ENCODE measurements at regions not wholly inside any gene's neighbourhood (a gene's known extent, or its start where the extent isn't known, plus 50 kb on each side); places are given as distances from the start of the nearest gene placed in this dataset.
"Not testable (repeated sequence)": the region's sequence is repeated elsewhere in the genome, so short reads cannot be mapped to it uniquely, and the experiment has no call there.

DNA sequence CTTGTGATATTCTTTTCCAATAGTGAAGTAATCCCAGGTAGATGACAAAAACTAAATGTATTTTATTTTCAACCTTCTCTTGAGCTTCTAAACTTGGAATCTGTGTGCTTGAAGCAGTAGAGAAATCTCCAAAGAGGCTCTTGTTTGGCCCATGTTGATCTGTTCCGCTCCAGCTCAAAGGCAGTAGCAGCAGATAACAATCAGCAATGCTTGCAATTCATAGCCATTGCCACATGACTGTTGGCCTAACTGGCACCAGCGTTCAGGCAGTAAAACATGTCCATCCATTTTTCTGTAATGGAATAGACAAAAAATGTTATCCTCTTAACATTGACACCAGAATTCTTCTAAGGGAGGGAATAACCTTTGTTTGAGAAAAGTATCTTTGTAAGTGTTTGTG is 270.7 kb upstream of the MSX2 start:
- no peak for DNase-seq

DNA sequence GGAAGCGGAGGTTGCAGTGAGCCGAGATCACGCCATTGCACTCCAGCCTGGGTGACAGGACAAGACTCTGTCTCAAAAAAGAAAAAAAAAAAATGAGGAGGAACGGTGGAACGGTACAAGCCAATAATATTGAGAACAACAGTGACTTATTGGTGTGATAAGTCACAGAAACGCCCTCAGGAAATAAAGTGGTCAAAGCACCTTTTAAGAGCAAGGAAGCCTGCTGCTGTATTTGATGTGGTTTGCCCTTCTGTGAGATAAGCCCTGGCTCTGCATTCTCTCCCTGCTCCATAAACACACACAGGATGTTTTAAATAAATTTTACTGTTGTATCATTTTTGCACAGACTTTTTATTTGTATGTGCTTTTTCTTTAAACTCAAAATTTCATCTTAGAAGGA is 269.9 kb upstream of the MSX2 start:
- no peak for DNase-seq

DNA sequence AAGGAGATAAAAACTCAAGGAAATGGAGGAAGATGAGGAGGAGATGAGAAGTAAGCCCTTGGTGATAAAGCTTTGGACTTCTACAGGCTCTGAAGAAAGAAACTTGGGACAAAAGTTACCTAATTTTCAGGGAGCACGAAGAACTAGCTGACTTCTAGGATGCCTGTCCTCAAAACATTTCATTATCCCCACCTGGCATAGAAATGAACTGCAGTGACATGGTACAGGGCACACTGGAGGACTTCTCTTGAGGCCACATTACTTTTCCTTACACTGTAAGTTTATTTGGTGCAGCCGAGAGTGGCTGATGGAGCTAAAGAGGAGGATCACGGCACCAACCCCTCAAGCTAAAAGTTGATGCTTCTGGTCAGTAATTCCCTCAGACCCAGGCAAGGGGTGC is 269.5 kb upstream of the MSX2 start:
- no peak for DNase-seq

DNA sequence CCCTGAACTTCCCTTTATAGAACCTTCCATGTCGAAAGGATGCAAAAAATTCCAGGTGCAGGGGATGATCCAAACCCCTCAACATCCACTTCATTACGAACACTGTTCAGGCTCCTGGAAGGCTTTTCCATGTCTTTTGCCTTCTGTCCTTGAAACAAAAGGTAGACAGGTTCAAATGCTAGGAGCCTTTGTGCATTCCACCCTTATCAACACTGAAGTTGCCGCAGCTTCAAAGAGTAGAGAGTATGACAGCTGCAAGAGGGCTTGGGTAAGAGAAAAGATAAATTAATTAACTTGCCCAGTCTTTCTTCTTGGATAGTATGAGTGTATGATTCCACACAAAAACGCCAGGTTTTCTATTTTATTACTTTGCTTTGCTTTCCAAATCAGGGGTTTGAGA is 269.1 kb upstream of the MSX2 start:
- DNase-seq = no peak

DNA sequence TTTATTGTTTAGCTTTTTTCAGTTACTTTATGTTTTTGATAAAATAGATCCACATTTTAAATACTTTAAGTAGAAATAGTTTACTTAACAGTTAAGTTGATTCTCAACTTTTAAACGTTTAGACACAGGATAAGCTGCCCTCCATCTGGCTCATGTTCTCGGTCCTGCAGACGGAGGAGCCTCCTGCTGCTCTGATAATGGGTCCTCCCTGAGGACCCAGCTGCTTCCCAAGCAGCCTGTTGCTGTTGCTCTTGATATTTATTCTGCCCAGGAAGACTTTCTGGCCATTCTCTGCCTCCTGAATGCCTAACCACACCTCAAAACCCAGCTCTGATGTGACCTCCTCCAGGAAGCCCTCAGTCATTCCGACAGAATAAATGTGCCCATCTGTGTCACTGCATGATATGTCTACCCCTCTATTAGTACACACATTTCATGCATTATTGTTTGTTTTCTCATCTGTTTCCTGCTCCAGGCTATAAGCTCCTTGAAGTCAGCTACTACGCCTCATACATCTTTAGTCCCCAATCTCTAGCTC is 267.2 kb upstream of the MSX2 start:
- no peak for DNase-seq

DNA sequence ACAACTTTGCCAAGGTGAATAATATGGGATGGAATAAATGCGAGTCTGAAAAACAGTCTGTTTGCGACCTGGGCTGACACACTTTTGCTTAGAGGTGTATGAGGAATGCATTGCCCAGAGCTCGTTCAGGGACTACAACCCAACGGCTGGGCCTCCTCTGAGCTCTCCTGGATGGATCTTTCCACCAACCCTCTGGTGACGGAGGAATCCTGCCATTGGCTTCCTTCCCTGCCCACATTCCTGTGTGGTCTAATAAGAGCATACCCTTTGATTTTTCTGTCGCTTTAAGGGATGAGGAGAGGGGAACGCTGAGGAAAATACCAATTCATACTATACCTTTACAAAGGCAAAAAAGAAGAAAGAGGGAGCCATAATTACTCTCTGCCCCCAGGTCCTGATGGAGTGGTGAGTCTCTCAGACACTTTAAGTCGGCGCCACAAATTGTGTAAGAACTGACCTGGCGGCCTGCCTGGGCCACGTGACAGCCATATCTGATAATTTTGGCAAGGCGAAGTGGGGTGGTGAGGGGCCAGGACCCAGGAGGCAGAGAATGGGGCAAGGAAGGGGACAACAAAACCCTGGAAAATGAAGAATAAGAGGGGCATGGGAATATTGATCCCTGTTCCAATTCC is 265.2 kb upstream of the MSX2 start:
- no peak for DNase-seq

DNA sequence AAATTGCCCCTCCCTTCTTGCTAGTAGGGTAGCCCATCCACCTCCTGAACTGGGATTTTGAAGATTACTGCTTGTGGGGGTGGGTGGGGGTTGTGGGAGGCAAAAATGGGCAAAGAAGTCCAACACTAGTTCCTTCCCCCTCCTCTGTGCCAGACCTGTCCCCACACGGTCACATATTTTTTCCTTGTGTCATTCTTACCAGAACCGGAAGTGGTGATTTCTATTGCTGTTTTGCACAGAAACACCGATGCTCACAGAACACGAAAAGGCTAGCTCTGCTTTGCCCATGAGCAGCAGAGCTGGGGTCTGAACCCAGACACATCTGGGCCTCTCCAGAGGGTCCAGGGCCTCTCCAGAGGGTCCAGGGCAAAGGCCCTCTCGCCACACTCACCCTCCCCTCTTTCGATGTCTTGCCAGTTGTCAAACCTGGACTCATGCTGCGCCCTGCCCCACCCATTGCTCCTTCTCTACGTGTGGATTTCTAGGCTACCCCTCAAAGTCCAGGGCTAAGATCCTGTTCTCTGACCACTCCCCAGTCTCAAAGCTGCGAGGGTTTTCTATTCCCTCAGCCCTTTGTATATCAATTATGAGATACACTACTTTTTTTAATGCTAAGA is 264.4 kb upstream of the MSX2 start:
- no peak for DNase-seq

DNA sequence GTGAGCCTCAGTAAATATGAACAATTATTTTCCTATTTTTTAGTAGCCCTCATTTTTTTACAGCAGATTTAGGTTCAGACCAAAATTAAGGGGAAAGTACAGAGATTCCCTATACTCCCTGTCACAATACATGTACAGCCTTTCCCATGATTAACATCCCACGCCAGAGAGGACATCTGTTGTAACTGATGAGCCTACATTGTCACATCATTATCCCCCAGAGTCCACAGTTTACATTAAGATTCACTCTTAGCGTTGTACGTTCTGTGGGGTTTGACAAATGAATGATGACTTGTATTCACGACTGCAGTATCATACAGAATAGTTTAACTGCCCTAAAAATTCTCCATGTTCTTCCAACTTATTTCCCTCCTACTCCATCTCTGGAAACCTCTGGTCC is 262.3 kb upstream of the MSX2 start:
- DNase-seq = no peak

DNA sequence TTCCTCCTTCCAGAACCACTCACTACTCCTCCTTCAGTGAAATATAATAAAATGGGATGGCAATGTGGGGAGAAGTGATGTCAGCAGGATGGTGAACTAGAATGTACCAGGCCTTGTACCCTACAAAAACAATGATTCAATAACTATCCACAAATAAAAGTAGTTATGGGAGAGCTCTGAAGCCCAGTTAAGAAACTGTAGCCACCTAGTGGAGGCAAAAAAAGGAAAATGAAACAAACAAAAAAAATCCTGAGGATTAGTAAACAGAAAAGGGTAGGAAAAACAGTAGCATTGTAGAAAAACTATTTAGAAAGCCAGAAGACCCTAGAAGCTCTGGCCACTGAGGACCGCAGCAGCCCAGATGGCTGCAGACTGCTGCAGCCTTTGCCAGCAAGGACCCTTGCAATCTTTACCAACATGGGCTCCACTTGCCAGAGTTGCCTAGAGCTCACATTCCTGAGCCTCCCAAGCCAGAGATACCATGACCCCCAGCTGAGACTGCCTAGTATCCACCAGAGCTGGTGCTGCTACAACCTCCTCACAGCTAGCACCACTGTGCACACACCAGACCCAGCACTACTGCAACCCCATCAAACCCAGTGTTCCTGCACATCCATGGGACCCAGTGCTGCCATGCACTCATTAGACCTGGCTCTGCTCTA is 259.7 kb upstream of the MSX2 start:
- DNase-seq = no peak

DNA sequence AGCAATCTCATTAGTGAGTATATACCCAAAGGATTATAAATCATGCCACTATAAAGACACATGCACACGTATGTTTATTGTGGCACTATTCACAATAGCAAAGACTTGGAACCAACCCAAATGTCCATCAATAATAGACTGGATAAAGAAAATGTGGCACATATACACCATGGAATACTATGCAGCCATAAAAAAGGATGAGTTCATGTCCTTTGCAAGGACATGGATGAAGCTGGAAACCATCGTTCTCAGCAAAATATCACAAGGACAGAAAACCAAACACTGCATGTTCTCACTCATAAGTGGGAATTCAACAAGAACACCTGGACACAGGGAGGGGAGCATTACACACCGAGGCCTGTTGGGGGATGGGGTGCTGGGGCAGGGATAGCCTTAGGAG is 252.9 kb upstream of the MSX2 start:
- DNase-seq = not testable (repeated sequence)

DNA sequence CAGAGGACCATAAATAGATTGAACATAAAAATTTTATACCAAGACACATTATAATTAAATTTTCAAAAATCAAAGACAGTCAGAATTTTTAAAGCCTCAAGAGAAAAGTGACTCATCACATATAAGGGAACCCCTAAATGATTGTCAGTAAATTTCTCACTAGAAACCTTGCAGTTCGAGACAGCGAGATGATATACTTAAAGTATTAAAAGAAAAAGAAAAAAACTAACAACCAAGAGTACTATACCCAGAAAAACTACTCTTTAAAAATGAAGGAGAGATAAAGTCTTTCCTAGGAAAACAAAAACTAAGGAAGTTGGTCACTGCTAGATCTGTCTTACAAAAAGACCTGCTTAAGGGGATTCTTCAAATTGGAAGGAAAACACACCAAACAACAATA is 251.4 kb upstream of the MSX2 start:
- no peak for DNase-seq

DNA sequence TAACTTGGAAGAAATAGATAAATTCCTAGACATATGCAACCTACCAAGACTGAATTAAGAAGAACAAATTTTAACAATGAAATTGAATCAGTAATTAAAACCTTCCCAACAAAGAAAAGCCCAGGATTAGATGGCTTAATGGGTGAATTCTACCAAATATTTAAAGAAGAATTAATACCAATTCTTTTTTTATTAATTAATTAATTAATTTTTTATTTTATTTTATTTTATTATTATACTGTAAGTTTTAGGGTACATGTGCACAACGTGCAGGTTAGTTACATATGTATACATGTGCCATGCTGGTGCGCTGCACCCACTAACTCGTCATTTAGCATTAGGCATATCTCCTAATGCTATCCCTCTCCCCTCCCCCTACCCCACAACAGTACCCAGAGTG is 248.4 kb upstream of the MSX2 start:
- DNase-seq = not testable (repeated sequence)

DNA sequence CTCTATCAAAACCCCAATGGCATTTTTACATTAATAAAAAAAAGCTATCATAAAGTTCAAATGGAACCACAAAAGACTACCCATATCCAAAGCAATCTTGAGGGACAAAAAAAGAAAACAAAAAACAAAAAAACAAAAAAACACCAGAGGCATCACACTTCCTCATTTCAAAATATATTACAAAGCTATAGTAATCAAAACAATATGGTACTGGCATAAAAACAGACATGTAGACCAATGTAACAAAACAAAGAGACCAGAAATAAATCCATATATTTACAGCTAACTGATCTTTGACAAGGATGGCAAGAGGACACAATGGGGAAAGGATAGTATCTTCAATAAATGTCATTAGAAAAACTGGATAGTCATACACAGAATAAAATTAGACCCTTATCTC is 245.1 kb upstream of the MSX2 start:
- DNase-seq = no peak

DNA sequence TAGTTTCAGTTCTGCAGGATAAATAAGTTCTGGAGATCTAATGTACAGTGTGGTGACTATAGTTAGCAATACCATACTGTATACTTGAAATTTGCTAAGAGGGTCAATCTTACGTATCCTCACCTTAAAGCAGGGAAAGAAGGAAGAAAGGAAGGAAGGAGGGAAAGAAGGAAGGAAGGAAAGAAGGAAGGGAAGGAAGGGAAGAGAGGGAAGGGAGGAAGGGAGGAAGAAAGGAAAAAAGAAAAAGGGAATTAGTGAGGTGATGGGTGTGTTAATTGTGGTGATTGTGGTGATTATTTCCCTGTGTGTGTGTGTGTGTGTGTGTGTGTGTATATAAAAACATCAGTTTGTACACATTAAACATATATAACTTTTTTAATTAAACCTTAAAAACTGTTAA is 242.6 kb upstream of the MSX2 start:
- DNase-seq = no peak

DNA sequence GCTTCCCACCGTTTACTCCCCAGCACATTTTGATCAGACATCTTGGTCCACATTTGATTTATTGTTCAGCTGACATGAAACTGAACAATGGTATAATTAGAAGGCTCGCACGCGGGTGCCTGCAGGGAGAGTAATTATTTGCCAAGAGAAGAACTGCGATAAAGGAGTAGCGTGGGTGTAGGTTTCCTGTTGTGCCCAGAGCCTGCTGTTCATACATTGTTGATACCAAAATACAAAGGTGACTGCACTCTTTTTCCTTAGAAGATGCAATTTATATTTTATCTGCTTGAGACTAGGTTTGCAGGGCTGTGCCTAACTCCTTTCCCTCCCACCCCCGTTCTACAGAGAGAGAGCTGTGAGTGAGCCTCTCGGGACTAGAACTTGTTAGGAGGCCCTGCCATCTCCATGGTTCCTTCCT is 241.8 kb upstream of the MSX2 start:
- DNase-seq = no peak

DNA sequence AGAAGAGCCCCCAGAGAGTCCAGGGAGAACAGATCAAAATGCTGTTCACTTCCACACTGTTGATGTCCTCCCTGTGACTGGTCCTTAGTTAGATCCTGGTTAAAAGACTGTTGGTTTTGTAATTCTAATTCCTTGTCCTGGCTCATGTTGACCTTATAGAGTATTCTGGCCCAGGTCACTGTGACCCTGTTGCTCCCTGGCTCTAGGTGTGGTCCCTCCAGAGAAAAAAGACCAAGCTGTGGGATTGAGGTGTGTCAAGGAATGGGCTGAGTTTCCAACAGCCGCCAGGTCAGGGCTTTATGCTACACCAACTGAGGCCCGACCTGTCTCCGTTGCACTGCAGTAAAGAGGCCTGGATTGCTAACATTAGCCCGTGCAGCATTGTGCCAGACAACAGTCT is 241.0 kb upstream of the MSX2 start:
- no peak for DNase-seq

DNA sequence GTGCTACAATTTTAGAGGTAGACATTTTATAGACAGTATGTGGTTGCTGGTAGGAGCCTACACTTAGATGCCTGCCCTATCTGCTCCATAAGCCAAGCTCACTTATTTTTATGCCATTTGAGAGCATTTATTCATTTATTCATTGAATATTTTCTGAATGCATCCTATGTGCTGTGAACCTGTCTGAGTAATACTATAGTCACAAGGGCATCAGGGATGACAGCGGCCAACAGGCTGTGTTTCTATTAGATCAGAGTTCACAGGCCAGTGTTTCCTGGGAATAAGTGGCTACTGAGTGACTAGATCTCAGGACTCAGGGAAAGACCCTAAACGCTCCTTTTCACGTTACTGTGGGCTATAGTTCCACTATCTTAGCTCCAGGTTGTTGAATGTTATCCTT is 235.2 kb upstream of the MSX2 start:
- no peak for DNase-seq

DNA sequence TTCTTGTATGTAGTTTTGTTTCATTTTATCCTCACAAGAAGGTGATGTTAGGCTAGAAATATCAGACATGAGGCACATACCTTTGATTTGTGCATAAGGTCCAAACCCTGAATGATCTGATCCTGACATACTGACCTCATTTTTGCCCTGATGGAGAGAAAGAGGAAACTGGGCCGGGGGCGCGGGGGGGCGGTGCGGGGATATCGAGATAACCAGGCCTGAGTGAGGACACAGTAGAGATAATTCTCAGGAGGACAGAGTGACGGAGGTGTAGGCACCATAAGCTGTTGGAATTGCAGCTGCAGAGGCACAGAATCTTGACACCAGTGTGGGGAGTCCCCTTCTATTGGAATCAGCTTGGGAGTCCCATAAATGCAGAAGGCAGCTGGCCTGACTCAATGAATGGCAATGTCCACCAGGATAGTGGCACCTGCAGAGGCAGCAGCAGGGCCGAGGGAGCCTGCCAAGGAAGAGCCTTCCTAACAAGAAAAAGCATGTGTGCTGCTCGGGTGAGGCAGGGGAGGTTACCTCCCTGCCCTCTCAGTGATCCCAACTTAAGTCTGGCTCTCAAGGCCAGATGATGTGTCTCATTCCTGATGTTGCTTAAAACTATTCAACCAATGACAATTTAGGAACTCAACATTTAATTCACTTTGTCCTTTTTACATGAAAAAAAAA is 234.3 kb upstream of the MSX2 start:
- DNase-seq = no peak

DNA sequence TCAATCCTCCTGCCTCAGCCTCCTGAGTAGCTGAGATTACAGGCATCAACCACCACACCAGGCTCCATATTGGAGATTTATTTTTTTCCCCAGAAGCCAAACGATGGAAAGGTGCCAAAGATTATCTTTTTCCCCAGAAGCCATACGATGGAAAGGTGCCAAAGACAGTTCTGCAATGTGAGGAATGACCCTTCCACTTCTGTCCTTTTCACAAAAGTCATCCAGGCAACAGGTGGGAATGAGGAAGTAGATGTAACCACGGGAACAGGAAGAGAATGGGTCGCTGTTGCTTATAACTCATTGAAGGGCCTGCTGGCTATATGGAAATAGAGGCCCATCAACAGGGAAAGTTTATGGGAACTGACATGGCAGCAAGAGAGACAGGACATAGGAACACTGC is 233.7 kb upstream of the MSX2 start:
- DNase-seq = no peak

DNA sequence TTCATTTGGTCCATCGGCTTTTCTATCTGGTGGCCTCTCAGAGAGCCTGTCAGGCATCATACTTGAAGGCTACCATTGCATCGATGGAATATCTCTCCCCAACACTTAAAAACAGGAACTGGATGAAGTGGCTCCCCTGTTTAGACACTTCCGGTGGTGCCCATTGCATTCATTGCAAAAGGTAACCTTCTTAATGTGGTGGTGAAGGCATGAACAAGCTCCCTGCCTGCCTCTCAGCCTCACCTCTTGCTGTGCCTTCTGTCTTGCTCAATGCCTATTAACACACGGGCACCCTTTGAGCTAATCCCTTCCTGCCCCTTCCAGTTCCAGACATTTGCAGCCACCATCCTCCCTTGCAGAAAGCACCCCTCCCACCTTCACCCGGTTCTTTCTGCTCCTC is 233.1 kb upstream of the MSX2 start:
- no peak for DNase-seq

DNA sequence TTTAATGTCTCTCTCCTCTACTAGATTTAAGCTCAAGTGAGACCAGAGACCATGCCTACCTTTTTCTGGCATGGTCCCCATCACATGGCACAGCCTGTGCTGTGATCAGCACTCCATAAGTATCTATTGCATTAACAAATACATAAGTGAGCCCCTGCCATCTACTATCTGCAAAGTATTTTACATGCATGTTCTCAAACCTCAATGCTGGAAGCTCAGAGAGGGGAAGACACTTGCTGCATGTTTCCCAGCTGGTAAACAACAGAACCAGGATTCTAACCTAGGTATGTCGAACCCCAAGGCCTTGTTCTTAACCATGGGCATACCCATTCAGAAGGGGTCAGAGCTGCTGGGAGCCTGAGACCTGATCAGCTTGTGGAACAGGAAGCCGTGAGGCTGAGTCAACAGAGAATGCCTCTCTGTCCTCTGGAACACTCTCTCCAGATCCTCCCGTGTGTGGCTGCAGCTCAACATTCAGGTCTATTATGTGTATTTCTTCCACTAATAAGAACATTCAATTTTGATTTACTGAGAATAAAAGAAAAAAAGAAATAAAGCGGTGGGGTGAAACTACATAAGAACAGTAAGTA is 232.5 kb upstream of the MSX2 start:
- no peak for DNase-seq

DNA sequence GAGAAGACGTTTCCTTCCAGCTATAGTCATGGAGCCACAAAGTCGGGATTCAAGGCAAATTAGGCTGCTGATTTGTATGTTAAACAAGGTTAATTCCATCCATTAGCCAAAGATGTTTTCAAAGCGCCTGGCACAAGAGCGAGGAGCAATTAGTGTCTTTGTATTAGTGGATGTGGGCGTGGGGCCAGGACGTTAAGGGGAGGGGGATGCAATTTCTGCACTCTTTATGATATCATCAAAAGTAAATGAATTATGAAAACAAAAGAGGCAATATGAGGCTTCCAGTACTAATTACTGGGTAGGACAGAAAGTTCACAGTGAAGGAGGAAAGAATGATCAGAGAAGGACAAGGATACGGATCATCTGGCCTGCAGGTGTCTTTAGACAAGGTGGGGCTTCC is 230.9 kb upstream of the MSX2 start:
- DNase-seq = no peak

DNA sequence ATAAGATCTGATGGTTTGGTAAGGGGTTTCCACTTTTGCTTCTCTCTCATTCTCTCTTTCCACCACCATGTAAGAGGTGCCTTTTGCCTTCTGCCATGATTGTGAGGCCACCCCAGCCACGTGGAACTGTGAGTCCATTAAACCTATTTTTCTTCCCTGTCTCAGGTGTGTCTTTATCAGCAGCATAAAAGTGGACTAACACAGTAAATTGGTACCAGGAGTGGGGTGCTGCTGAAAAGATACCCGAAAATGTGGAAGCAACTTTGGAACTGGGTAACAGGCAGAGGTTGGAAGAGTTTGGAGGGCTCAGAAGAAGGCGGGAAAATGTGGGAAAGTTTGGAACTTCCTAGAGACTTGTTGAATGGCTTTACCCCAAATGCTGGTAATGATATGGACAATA is 226.4 kb upstream of the MSX2 start:
- DNase-seq = not testable (repeated sequence)

DNA sequence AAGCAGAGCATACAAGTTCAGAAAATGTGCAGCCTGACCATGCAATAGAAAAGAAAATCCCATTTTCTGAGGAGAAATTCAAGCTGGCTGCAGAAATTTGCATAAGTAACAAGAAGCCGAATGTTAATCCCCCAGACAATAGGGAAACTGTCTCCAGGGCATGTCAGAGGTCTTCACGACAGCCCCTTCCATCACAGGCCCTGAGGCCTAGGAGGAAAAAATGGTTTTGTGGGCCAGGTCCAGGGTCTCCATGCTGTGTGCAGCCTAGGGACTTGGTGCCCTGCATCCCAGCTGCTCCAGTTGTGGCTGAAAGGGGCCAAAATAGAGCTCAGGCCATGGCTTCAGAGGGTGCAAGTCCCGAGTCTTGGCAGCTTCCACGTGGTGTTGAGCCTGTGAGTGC is 225.8 kb upstream of the MSX2 start:
- not testable (repeated sequence) for DNase-seq

Measured in Kasumi-1 (cell line).